ENCODE measurements at regions not wholly inside any gene's neighbourhood (a gene's known extent, or its start where the extent isn't known, plus 50 kb on each side); places are given as distances from the start of the nearest gene placed in this dataset.
"Not testable (repeated sequence)": the region's sequence is repeated elsewhere in the genome, so short reads cannot be mapped to it uniquely, and the experiment has no call there.

GRCh38 chrX:1140236-1140681, 72.2 kb downstream of the CRLF2 start:
- DNase-seq (ENCODE audit: low read depth), result no peak

GRCh38 chrX:1139185-1139500, 73.3 kb downstream of the CRLF2 start:
- no peak for DNase-seq (ENCODE audit: low read depth)

DNA sequence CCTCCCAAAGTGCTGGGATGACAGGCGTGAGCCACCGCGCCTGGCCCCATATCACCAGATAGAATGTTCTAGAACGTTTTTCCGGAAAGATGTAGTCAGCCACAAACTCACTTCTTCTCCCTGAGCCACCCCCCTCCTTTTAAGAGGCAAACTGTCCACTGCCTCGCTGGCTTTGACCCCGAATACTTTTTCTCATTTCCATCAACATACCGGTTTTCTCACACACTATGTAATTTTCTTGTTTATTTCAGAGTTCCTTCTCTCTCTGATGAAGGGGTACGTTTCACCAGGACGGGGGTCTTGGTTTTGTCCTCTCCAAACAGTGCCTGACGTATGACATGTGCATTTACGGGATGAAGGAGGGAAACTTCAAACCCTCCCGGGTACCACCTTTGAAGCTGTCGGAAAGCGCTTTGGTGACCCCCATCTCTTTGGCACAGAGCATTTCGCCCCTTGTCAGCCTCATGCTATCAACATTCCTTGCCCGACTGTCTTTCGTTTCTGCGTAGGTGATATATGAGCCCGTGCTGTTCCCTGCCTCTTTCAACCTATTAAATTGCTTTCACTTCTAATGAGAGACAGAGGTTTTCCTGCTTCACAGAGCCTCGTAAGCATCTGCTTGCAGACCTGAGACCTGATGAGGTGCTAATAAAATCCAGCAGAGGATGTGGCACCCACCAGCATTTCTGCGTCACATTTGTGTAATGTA, 73.8 kb downstream of the CRLF2 start:
- DNase-seq (ENCODE audit: low read depth), result no peak

DNA sequence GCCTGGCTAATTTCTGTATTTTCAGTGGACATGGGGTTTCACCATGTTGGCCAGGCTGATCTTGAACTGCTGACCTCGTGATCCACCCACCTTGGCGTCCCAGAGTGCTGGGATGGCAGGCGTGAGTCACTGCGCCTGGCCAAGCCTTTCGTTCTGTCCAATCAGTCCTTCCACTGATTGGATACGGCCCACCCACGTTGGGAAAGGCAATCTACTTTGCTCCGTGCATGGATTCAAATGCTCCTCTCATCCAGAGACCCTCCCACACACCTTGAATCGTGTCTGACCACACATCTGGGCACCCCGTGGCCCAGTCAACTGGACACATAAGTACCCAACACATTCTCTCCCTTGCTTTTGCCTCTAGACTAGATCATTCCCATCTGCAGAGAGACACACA, 74.9 kb downstream of the CRLF2 start:
- DNase-seq (ENCODE audit: low read depth), result no peak

DNA sequence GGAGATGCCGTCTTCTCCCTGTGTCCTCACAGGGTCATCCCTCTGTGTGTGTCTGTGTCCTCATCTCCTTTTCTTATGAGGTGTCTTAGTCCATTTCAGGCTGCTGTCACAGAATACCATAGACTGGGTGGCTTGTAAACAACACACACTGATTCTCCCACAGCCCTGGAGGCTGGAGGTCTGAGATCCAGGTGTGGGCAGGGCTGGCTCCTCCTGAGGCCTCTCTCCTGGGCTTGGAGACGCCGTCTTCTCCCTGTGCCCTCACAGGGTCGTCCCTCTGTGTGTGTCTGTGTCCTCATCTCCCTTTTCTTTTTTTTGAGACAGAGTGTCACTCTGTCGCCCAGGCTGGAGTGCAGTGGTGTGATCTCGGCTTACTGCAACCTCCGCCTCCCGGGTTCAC, 75.9 kb downstream of the CRLF2 start:
- DNase-seq (ENCODE audit: low read depth), result not testable (repeated sequence)

- no peak for DNase-seq (ENCODE audit: low read depth)
Measured at GRCh38 chrX:1134976-1135375, 77.5 kb downstream of the CRLF2 start.

DNA sequence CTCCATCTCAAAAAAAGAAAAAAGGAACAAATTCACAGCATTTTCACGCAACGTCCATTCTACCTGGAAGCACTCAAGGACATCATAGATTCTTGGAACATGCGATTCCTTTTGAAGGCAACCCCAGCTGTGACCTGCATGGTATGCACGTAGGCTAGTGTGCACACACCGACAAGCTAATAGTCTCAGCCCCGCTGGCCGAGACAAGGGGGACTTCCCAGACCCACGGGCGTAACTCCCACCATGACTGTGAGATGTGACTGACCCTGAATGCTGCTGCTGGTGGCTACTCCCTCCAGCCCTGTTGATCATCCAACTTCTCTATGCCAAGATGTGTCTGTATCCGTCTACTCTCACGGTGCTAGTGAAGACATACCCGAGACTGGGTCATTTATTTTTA, 78.3 kb downstream of the CRLF2 start:
- no peak for DNase-seq (ENCODE audit: low read depth)

DNA sequence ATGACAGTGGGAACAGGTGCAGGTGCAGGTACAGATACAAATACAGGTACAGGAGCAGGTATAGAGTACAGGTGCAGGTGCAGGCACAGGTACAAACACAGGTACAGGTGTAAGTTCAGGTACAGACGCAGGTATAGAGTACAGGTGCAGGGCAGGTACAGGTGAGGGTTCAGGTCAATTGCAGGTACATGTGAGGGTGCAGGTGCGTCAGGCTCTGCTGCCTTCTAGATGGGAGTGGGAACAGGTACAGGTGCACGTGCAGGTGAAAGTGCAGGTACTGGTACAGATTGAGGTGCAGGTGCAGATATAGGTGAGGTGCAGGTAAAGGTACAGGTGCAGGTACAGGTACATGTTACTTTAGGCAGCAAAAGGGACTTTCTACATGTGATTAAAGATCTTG, 85.7 kb downstream of the CRLF2 start:
- DNase-seq (ENCODE audit: low read depth), result no peak

- DNase-seq (ENCODE audit: low read depth), result no peak
Measured at GRCh38 chrX:1124531-1124930, 87.9 kb downstream of the CRLF2 start.

DNA sequence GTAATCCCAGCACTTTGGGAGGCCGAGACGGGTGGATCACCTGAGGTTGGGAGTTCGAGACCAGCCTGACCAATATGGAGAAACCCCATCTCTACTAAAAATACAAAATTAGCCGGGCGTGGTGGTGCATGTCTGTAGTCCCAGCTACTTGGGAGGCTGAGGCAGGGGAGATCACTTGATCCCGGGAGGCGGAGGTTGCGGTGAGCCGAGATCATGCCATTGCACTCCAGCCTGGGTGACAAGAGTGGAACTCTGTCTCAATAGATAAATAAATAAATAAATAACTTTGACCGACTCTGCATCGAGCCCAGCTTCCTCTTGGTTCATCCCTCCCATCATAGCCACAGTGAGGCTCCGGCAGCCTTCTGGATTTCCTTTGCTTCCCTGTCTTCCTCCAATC, 89.6 kb downstream of the CRLF2 start:
- not testable (repeated sequence) for DNase-seq (ENCODE audit: low read depth)

DNA sequence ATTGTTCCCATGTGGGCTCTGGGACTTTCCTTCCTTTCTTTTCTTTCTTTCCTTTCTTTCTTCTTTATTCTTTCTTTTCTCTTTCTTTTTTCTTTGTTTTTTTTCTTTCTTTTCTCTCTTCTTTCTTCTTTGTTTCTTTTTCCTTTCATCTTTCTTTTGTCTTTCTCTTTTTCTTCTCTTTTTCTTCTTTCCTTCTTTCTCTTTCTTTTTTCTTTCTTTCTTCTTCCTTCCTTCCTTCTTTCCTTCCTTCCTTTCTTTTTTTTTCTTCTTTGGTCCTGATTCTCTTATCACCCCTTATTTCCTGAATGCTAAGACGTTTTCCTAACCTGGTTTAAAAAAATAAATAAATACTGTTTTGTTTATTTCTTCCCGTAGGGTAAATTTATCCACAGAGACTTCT, 93.2 kb downstream of the CRLF2 start:
- no peak for DNase-seq (ENCODE audit: low read depth)

GRCh38 chrX:1118572-1119199, 93.8 kb downstream of the CRLF2 start:
- DNase-seq (ENCODE audit: low read depth), result no peak

DNA sequence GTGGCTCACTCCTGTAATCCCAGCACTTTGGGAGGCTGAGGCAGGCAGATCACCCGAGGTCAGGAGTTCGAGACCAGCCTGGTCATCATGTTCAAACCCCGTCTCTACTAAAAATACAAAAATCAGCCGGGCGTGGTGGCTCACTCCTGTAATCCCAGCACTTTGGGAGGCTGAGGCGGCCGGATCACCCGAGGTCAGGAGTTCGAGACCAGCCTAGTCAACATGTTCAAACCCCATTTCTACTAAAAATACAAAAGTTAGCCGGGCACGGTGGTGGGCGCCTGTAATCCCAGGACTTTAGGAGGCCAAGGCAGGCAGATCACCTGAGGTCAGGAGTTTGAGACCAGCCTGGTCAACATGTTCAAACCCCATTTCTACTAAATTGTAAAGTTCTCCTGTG, 97.0 kb downstream of the CRLF2 start:
- DNase-seq (ENCODE audit: low read depth), result not testable (repeated sequence)

- DNase-seq (ENCODE audit: low read depth), result no peak
Measured at GRCh38 chrX:1112321-1112720, 100.1 kb downstream of the CRLF2 start.

DNA sequence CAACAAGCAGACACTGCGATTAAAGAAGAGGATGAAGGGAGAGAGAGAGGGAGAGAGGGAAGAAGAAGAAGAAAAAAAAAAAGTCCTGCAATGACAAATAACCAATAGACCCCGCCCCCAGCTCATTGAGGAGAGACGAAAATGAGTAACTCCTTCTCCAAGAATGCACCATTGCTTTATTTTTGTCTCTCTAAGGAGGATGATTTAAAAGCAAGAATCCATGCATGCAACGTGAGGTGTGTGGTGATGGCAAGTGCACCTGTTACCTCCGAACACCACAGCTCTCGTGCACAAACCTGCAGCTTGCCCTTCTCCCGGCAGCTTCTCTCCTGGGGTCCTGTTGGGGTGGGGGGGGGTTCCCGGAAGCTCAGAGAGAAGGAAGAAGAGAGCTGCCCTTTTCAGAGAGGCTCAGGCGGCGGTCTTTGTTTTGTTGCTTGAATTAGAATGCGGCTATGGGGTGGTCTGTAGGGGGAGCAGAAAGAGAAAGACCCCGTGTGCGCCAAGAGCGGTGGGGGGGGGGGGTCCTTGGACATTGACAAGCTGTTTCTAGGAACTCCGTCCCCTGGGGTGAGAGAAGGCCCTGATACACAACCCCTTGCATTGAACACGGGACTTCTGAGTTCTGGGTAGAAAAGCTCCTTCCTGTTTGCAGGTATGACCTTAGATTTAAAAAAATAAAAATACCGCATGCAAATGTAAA, 100.7 kb downstream of the CRLF2 start:
- DNase-seq (ENCODE audit: low read depth), result no peak

DNA sequence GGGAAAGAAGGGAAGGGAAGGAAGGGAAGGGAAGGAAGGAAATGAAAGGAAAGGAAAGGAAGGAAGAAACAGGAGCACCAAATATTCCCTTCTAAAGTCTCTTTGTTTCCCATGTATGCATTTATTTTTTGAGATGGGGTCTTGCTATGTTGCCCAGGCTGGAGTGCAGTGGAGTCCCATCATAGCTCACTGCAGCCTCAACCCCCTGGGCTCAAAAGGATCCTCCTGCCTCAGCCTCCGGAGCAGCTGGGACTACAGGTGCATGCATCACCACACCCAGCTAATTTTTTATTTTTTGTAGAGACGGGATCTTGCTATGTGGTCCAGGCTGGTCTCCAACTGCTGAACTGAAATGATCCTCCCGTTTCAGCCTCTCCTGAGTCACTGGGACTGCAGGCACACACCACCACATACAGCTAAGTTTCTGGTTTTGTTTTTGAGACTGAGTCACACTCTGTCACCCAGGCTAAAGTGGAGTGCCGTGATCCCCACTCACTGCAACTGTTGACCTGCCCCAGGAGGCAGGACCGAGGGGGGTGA, 102.8 kb downstream of the CRLF2 start:
- no peak for DNase-seq (ENCODE audit: low read depth)

DNA sequence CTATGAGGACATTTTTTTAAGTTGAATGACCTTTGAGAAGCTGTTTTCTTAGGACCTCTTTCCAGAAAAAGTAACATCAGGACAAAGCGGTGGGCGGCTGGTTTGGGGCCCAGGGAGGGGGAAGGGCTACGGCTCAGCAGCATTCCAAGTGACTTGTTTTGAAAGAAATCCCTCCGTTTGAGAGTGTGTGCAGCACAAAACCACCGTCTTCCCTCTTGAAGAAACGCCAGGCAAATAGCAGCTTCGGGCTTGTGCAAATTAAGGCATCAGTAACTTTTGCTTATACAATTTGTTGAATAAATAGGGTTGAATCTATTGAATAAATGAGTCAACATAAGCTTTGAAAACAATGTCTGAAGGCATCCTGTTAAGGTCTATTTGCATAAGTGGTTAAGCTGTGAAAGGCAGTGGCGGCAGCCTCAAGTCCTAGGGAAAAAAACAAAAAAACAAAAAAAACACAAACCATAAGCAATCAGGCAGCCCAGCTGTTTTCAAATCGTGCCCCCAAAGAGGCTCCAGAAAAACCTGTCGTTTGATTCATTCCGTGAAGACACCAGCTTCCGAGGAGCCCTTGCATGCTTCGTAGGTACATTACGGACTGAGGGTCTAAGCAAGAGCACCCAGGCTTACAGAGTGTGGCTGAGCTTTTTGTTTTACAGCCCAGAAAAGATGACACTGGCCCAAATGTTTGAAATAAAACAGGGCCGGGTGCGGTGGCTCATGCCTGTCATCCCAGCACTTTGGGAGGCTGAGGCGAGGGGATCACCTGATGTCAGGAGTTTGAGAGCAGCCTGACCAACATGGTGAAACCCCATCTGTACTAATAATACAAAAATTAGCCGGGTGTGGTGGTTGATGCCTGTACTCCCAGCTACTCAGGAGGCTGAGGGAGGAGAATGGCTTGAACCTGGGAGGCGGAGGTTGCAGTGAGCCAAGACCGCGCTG, 103.7 kb downstream of the CRLF2 start:
- no peak for DNase-seq (ENCODE audit: low read depth)

DNA sequence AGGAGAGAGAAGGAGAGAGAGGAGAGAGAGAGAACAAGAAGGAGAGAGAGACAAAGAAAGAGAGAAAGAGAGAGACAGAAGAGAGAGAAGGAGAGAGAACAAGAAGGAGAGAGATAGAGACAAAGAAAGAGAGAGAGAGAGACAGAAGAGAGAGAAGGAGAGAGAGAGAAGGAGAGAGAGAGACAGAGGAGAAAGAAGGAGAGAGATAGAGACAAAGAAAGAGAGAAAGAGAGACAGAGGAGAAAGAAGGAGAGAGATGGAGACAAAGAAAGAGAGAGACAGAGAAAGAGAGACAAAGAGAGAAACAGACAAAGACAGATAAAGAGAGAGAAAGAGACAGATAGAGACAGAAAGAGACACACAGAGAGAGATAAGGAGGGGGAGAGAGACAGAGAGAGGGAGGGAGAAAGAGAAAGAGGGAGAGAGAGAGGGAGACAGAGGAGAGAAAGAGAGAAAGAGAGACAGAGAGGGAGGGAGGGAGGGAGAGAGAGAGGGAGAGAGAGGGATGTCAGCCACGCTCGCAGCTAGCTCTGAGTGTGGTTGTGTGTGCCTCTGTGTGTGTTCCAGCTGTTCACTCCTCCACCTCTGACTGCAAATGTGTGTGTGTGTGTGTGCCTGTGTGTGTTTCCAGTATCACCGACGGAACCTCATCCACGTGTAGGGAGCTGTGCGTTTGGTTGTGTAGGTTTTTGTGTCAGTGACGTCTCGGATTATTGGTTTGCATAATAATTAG, 105.8 kb downstream of the CRLF2 start:
- no peak for DNase-seq (ENCODE audit: low read depth)

DNA sequence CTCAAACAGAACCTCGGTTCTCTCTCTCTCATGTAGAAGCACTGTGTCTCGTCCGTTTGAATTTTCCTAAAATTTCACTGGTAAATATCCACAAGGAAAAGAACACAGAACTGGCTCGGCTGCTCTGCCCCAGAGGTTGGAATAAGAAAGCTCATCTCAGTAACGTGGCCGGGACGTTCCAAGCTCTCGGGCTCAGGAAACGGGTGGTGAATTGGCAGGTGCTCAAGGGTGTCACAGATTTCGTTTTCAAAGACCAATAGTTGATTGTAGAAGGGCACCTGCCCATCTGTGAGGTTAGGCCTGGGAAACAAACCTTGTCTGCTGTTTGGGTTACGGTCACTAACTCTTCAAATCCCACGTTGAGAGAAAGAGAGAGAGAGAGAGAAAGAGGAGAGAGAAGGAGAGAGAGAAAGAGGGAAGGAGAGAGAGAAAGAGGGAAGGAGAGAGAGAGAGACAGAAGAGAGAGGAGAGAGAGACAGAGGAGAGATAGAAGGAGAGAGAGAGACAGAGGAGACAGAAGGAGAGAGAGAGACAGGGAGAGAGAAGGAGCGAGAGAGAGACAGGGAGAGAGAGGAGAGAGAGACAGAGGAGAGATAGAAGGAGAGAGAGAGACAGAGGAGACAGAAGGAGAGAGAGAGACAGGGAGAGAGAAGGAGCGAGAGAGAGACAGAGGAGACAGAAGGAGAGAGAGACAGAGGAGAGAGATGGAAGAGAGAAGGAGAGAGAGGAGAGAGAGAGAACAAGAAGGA, 106.6 kb downstream of the CRLF2 start:
- no peak for DNase-seq (ENCODE audit: low read depth)

DNA sequence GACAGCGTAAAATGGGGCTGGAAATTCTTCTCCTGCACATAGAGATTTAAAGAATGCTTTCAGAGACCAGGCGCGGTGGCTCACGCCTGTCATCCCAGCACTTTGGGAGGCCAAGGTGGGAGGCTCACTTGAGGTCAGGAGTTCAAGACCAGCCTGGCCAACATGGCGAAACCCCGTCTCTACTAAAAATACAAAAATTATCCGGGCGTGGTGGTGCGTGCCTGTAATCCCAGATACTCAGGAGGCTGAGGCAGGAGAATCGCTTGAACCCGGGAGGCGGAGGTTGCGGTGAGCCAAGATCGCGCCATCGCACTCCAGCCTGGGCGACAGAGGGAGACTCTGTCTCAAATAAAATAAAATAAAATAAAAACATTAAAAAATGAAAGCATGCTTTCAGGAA, 107.4 kb downstream of the CRLF2 start:
- not testable (repeated sequence) for DNase-seq (ENCODE audit: low read depth)
